Kidney (tissue), 13 donors: ENCODE measurements at regions not wholly inside any gene's neighbourhood (a gene's known extent, or its start where the extent isn't known, plus 50 kb on each side); places are given as distances from the start of the nearest gene placed in this dataset.

Experiments
- DNase-seq, 5 donors: peaks; one replicate each; pipeline ENCODE4 v3.0.0-alpha.2; 2013 to 2020
- FAIRE-seq: peaks from 2 replicates; lab custom pipeline; 2012; peaks lifted over from hg19 to GRCh38; lab: Jason Lieb, UNC
- H3K27ac ChIP-seq, 2 donors: one replicate each; pipeline ENCODE4 v1.7.0; 2013; ENCODE audit warnings: low read depth in 2 of 2, low read length in 2 of 2, inconsistent platforms in 1 of 2
- H3K27me3 ChIP-seq: one replicate; pipeline ENCODE4 v1.7.1; 2013; ENCODE audit warnings: low read length, inconsistent platforms; ENCODE audit not compliant: control insufficient read depth, insufficient read depth
- H3K36me3 ChIP-seq, 3 donors: one replicate each; pipeline versions ENCODE4 v1.7.0 to v1.7.1; 2013; ENCODE audit warnings: low read length in 3 of 3, control low read depth in 1 of 3, inconsistent platforms in 1 of 3; ENCODE audit not compliant: insufficient read depth in 3 of 3, control insufficient read depth in 2 of 3
- H3K4me1 ChIP-seq, 3 donors: one replicate each; pipeline versions ENCODE4 v1.7.0 to v1.7.1; 2013; ENCODE audit warnings: low read length in 3 of 3, inconsistent platforms in 1 of 3, low read depth in 1 of 3; ENCODE audit not compliant: control insufficient read depth in 2 of 3, insufficient read depth in 2 of 3
- H3K4me3 ChIP-seq, 3 donors: one replicate each; pipeline versions ENCODE4 v1.7.0 to v1.8.1; 2013; ENCODE audit warnings: low read length in 3 of 3, control low read depth in 1 of 3, inconsistent platforms in 1 of 3
- H3K9ac ChIP-seq, 3 donors: one replicate each; pipeline versions ENCODE4 v1.7.0 to v1.7.1; 2013; ENCODE audit warnings: low read length in 3 of 3, control low read depth in 1 of 3, inconsistent platforms in 1 of 3
- H3K9me3 ChIP-seq, 3 donors: one replicate each; pipeline versions ENCODE4 v1.7.0 to v1.7.1; 2013; ENCODE audit warnings: low read length in 3 of 3, control low read depth in 1 of 3, inconsistent platforms in 1 of 3; ENCODE audit not compliant: control insufficient read depth in 2 of 3, insufficient read depth in 1 of 3
- CTCF ChIP-seq: IDR thresholded peaks from 3 replicates; pipeline ENCODE4 v1.5.1; 2012; ENCODE audit warnings: mild to moderate bottlenecking, moderate library complexity, borderline replicate concordance; ENCODE audit not compliant: insufficient read depth; ENCODE audit errors: extremely low read depth
- intact Hi-C: fragments of 100-400 bp; cut with DNase I; formaldehyde crosslinking; loops from one replicate; pipeline ENCODE4 v1.11.1; 2022
- donor health status: control.
- donor health status: control.
- donor health status: control.
- donor health status: control.
- donor health status: control.
- donor health status: DM: yes; HTN: yes; CAD: no.
- donor health status: Normal renal cell carcinoma (clear cell type).

- no peak for DNase-seq
- peaks cover 0 to 2% (median 0%) of the 10 kb centered on the region in 3 donors for H3K4me1 ChIP-seq
- no peaks in the 10 kb centered on the region for H3K9me3 ChIP-seq
- intact Hi-C loops = no loop called here
- no peak overlapping the region for H3K4me3 ChIP-seq
- TF ChIP-seq CTCF = no peak
- no peak for FAIRE-seq
- no peak overlapping the region for H3K9ac ChIP-seq
- H3K27me3 ChIP-seq = no peaks in the 10 kb centered on the region
- H3K27ac ChIP-seq = no peak overlapping the region
- H3K36me3 ChIP-seq = no peaks in the 10 kb centered on the region
These were observed 628.2 kb downstream of the NTRK3 start for GRCh38 chr15:87628311-87628710.

GRCh38 chr15:87626860-87627259, 629.7 kb downstream of the NTRK3 start:
- H3K4me1 ChIP-seq = peaks cover 0 to 2% (median 0%) of the 10 kb centered on the region in 3 donors
- intact Hi-C loops = no loop called here
- H3K4me3 ChIP-seq = no peak overlapping the region
- H3K27me3 ChIP-seq = no peaks in the 10 kb centered on the region
- no peaks in the 10 kb centered on the region for H3K9me3 ChIP-seq
- H3K27ac ChIP-seq = no peak overlapping the region
- no peak for FAIRE-seq
- no peak overlapping the region for H3K9ac ChIP-seq
- no peak for DNase-seq
- no peak for TF ChIP-seq CTCF
- H3K36me3 ChIP-seq = no peaks in the 10 kb centered on the region

GRCh38 chr15:87623832-87624231, 632.7 kb downstream of the NTRK3 start:
- no peak overlapping the region for H3K9ac ChIP-seq
- intact Hi-C loops = loop anchor here (5.0 kb wide), 1 partner anchor 43 kb away; no protein-coding TSS in a partner anchor
- DNase-seq (no peak), FAIRE-seq (no peak)
- H3K27ac ChIP-seq = no peak overlapping the region
- H3K4me3 ChIP-seq = no peak overlapping the region
- no peaks in the 10 kb centered on the region for H3K36me3 ChIP-seq
- H3K27me3 ChIP-seq = no peaks in the 10 kb centered on the region
- H3K9me3 ChIP-seq = no peaks in the 10 kb centered on the region
- no peak for TF ChIP-seq CTCF
- peaks cover 0 to 2% (median 0%) of the 10 kb centered on the region in 3 donors for H3K4me1 ChIP-seq

- Histone ChIP-seq H3K36me3 (no peaks in the 10 kb centered on the region), H3K4me3 (no peak overlapping the region), H3K9ac (no peak overlapping the region), H3K27ac (no peak overlapping the region), H3K27me3 (no peaks in the 10 kb centered on the region), H3K9me3 (no peaks in the 10 kb centered on the region), H3K4me1 (no peaks in the 10 kb centered on the region)
- DNase-seq = no peak
- no peak for FAIRE-seq
- intact Hi-C loops = loop anchor here (5.0 kb wide), 1 partner anchor 47 kb away; no protein-coding TSS in a partner anchor
- TF ChIP-seq CTCF = no peak
These were observed 636.1 kb downstream of the NTRK3 start for GRCh38 chr15:87620393-87620792.
